ENCODE measurements at regions not wholly inside any gene's neighbourhood (a gene's known extent, or its start where the extent isn't known, plus 50 kb on each side); places are given as distances from the start of the nearest gene placed in this dataset.

DNA sequence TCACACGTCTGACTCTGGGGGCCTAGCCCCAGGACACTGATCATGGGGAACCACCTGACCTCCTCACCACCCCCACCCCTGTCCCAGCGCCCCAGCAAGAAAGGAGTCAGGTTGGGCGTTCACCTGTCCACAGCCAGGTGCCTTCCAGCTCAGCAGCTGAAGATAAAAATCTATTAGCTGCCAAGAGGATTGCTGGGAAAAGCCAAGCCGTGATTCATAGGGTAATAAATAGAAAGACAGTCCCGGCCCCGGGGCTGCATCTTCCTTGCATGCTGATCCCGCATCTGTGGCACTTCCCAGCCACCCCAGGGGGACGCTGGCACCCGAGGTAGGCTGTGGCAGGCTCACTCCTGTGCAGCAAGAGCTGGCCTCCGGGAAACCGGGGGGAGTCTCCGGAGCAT is 70.2 kb upstream of the NCOR2 start:
- peak overlapping the region; percentile 59 for H3K27ac Mint-ChIP-seq (ENCODE audit: low read depth, unreplicated experiment)
- H3K36me3 Mint-ChIP-seq (ENCODE audit: insufficient read depth, unreplicated experiment): peaks cover 8% of the 10 kb centered on the region
- intact Hi-C loops (cut with micrococcal nuclease): loop anchor here (1.0 to 2.0 kb wide), 2 partner anchors 28 to 109 kb away; no protein-coding TSS in a partner anchor
- BruUV-seq (replicated peaks): no TSS peak
- peaks cover 53% of the 10 kb centered on the region for H3K4me1 Mint-ChIP-seq (ENCODE audit: insufficient read depth, unreplicated experiment)
- peaks cover 6% of the 10 kb centered on the region for H3K9me3 Mint-ChIP-seq (ENCODE audit: unreplicated experiment)
- TF ChIP-seq, protein P1, sequence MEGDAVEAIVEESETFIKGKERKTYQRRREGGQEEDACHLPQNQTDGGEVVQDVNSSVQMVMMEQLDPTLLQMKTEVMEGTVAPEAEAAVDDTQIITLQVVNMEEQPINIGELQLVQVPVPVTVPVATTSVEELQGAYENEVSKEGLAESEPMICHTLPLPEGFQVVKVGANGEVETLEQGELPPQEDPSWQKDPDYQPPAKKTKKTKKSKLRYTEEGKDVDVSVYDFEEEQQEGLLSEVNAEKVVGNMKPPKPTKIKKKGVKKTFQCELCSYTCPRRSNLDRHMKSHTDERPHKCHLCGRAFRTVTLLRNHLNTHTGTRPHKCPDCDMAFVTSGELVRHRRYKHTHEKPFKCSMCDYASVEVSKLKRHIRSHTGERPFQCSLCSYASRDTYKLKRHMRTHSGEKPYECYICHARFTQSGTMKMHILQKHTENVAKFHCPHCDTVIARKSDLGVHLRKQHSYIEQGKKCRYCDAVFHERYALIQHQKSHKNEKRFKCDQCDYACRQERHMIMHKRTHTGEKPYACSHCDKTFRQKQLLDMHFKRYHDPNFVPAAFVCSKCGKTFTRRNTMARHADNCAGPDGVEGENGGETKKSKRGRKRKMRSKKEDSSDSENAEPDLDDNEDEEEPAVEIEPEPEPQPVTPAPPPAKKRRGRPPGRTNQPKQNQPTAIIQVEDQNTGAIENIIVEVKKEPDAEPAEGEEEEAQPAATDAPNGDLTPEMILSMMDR (IDR thresholded peaks at IDR 0.05; ENCODE audit: unreplicated experiment): no peak
- ChIA-PET POLR2A (interaction anchor here (0.6 to 5.6 kb wide), 17 partner anchors 9 to 249 kb away, joined by 3 to 33 read pairs (median 4); no protein-coding TSS in a partner anchor), CTCF (interaction anchor here (0.6 to 2.7 kb wide), 8 partner anchors 29 to 127 kb away, joined by 3 to 8 read pairs (median 4); no protein-coding TSS in a partner anchor)
- H3K4me3 Mint-ChIP-seq (ENCODE audit: unreplicated experiment): no peak overlapping the region
- no peaks in the 10 kb centered on the region for H3K27me3 Mint-ChIP-seq (ENCODE audit: insufficient read depth, unreplicated experiment)
- peak; percentile 81 for DNase-seq (ENCODE audit: unreplicated experiment)

- Mint-ChIP-seq H3K27me3 (ENCODE audit: insufficient read depth, unreplicated experiment) (no peaks in the 10 kb centered on the region), H3K36me3 (ENCODE audit: insufficient read depth, unreplicated experiment) (peaks cover 8% of the 10 kb centered on the region), H3K27ac (ENCODE audit: low read depth, unreplicated experiment) (peak overlapping the region; percentile 59), H3K4me1 (ENCODE audit: insufficient read depth, unreplicated experiment) (peaks cover 56% of the 10 kb centered on the region), H3K9me3 (ENCODE audit: unreplicated experiment) (peaks cover 6% of the 10 kb centered on the region), H3K4me3 (ENCODE audit: unreplicated experiment) (no peak overlapping the region)
- POLR2A ChIA-PET: interaction anchor here (0.6 to 5.6 kb wide), 13 partner anchors 12 to 249 kb away, joined by 3 to 33 read pairs (median 4); no protein-coding TSS in a partner anchor
- no peak for DNase-seq (ENCODE audit: unreplicated experiment)
- intact Hi-C loops (cut with micrococcal nuclease): loop anchor here (1.0 to 2.0 kb wide), 2 partner anchors 28 to 110 kb away; no protein-coding TSS in a partner anchor
- no TSS peak for BruUV-seq (replicated peaks)
- CTCF ChIA-PET: interaction anchor here (0.6 to 2.7 kb wide), 9 partner anchors 28 to 787 kb away, joined by 3 to 8 read pairs (median 4); no protein-coding TSS in a partner anchor
- TF ChIP-seq, protein P1 (IDR thresholded peaks at IDR 0.05; ENCODE audit: unreplicated experiment): no peak
These were observed 69.8 kb upstream of the NCOR2 start for GRCh38 chr12:124637163-124637562.

DNA sequence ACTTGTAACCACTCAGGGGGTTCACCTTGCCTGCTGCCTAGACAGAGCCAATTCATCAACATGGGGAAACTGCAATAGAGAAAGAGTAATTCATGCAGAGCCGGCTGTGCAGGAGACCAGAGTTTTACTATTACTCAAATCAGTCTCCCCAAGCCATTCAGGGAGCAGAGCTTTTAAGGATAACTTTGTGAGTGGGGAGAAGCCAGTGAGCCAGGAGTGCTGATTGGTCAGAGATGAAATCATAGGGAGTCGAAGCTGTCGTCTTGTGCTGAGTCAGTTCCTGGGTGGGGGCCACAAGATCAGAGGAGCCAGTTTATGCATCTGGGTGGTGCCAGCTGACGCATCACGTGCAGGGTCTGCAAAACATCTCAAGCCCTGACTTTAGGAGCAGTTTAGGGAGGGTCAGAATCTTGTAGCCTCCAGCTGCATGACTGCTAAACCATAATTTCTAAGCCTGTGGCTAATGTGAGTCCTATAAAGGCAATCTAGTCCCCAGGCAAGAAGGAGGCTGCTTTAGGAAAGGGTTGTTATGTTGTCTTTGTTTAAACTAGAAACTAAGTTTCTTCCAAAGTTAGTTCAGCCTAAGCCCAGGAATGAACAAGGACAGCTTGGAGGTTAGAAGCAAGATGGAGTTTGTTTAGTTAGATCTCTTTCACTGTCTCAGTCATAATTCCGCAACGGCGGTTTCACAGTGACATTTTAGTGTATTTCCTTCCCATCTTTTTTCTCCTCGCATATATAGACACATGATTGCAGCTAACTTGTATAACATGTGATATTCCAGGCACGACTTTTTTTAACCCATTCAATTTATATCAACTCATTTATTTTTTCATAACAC is 68.9 kb upstream of the NCOR2 start:
- DNase-seq (ENCODE audit: unreplicated experiment): peak; percentile 67
- no peak overlapping the region for H3K4me3 Mint-ChIP-seq (ENCODE audit: unreplicated experiment)
- TF ChIP-seq, protein P1 (IDR thresholded peaks at IDR 0.05; ENCODE audit: unreplicated experiment): no peak
- ChIA-PET CTCF (interaction anchor here (0.6 to 2.7 kb wide), 8 partner anchors 43 to 786 kb away, joined by 3 to 8 read pairs (median 4); no protein-coding TSS in a partner anchor), POLR2A (interaction anchor here (0.5 to 5.6 kb wide), 13 partner anchors 10 to 119 kb away, joined by 3 to 33 read pairs (median 5); no protein-coding TSS in a partner anchor)
- peak overlapping the region; percentile 59 for H3K27ac Mint-ChIP-seq (ENCODE audit: low read depth, unreplicated experiment)
- TSS peak; percentile 74 for BruUV-seq (replicated peaks)
- H3K36me3 Mint-ChIP-seq (ENCODE audit: insufficient read depth, unreplicated experiment): peaks cover 8% of the 10 kb centered on the region
- H3K9me3 Mint-ChIP-seq (ENCODE audit: unreplicated experiment): peaks cover 6% of the 10 kb centered on the region
- intact Hi-C loops (cut with micrococcal nuclease): loop anchor here (2.0 kb wide), 1 partner anchor 110 kb away; no protein-coding TSS in a partner anchor
- peaks cover 56% of the 10 kb centered on the region for H3K4me1 Mint-ChIP-seq (ENCODE audit: insufficient read depth, unreplicated experiment)
- H3K27me3 Mint-ChIP-seq (ENCODE audit: insufficient read depth, unreplicated experiment): no peaks in the 10 kb centered on the region

DNA sequence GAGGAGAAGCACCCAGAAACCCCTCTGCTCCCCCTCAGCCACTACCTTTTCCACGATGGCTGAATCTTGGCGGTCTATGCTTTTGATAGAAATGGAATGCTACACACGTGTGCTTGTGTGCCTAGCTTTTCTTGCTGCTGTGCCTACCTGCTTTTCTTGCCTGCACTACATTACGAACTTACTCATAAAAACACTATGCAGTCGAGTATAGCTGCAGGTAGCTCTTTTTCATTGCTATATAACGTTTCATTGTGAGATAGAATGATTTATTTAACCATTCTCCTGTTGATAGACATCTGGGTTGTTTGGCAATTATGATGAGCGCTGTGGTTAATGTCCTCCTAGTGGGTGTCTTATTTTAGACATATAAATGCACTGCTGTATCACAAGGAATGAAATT is 67.9 kb upstream of the NCOR2 start:
- Mint-ChIP-seq H3K27me3 (ENCODE audit: insufficient read depth, unreplicated experiment) (no peaks in the 10 kb centered on the region), H3K4me1 (ENCODE audit: insufficient read depth, unreplicated experiment) (peaks cover 60% of the 10 kb centered on the region), H3K9me3 (ENCODE audit: unreplicated experiment) (peaks cover 6% of the 10 kb centered on the region), H3K36me3 (ENCODE audit: insufficient read depth, unreplicated experiment) (peaks cover 8% of the 10 kb centered on the region), H3K4me3 (ENCODE audit: unreplicated experiment) (no peak overlapping the region), H3K27ac (ENCODE audit: low read depth, unreplicated experiment) (no peak overlapping the region)
- TF ChIP-seq, protein P1 (IDR thresholded peaks at IDR 0.05; ENCODE audit: unreplicated experiment): no peak
- POLR2A ChIA-PET: interaction anchor here (0.9 to 5.6 kb wide), 7 partner anchors 9 to 120 kb away, joined by 3 to 33 read pairs (median 4); no protein-coding TSS in a partner anchor
- intact Hi-C loops (cut with micrococcal nuclease): no loop called here
- no TSS peak for BruUV-seq (replicated peaks)
- CTCF ChIA-PET: no interaction called here
- DNase-seq (ENCODE audit: unreplicated experiment): no peak

Measured in MCF 10A (cell line).